GM12872 (cell line): ENCODE measurements at regions not wholly inside any gene's neighbourhood (a gene's known extent, or its start where the extent isn't known, plus 50 kb on each side); places are given as distances from the start of the nearest gene placed in this dataset.

ENCODE experiments used
- CTCF ChIP-seq: IDR thresholded peaks from 3 replicates; pipeline ENCODE4 v1.5.1; 2011; ENCODE audit warnings: low read depth, mild to moderate bottlenecking, low read length, moderate library complexity; ENCODE audit not compliant: insufficient read depth

GRCh38 chr18:32621034-32621433 is 150.4 kb upstream of the GAREM1 start:
- TF ChIP-seq CTCF: no peak

GRCh38 chr18:32618546-32618945 is 147.9 kb upstream of the GAREM1 start:
- TF ChIP-seq CTCF: no peak

- TF ChIP-seq CTCF: no peak
These were observed 143.1 kb upstream of the GAREM1 start for GRCh38 chr18:32613821-32614220.

GRCh38 chr18:32612651-32613050 is 142.0 kb upstream of the GAREM1 start:
- TF ChIP-seq CTCF: no peak

GRCh38 chr18:32610176-32610575 is 139.5 kb upstream of the GAREM1 start:
- no peak for TF ChIP-seq CTCF

- no peak for TF ChIP-seq CTCF
These were observed 137.1 kb upstream of the GAREM1 start for GRCh38 chr18:32607816-32608215.

- no peak for TF ChIP-seq CTCF
These were observed 127.5 kb upstream of the GAREM1 start for GRCh38 chr18:32598144-32598543.

GRCh38 chr18:32596501-32596900 is 125.8 kb upstream of the GAREM1 start:
- TF ChIP-seq CTCF: no peak
